ENCODE measurements at regions not wholly inside any gene's neighbourhood (a gene's known extent, or its start where the extent isn't known, plus 50 kb on each side); places are given as distances from the start of the nearest gene placed in this dataset.

- DNase-seq, result no peak
Measured at GRCh38 chr2:211248841-211249240, 692.4 kb downstream of the CPS1 start.

- no peak for DNase-seq
Measured at GRCh38 chr2:211251016-211251415, 694.6 kb downstream of the CPS1 start.

- DNase-seq, result no peak
Measured at GRCh38 chr2:211258646-211259335, 702.4 kb downstream of the CPS1 start.

GRCh38 chr2:211259831-211260476 lies 703.6 kb downstream of the CPS1 start:
- DNase-seq, result no peak

- no peak for DNase-seq
Measured at GRCh38 chr2:211270257-211270656, 713.9 kb downstream of the CPS1 start.

- DNase-seq, result no peak
Measured at GRCh38 chr2:211281430-211282073, 725.2 kb downstream of the CPS1 start.

- DNase-seq, result no peak
Measured at GRCh38 chr2:211302676-211303075, 746.3 kb downstream of the CPS1 start.

GRCh38 chr2:211306929-211307328 lies 750.5 kb downstream of the CPS1 start:
- DNase-seq, result no peak
